ENCODE measurements at regions not wholly inside any gene's neighbourhood (a gene's known extent, or its start where the extent isn't known, plus 50 kb on each side); places are given as distances from the start of the nearest gene placed in this dataset.

- Histone ChIP-seq H3K36me3 (replicated peaks in 1 of 2; ENCODE audit: control insufficient read depth in 1 of 2, insufficient read depth in 2 of 2, low read length in 2 of 2) (peaks cover 0 to 14% of the 10 kb centered on the region in 2 experiments; a peak in 3 of 5 replicates), H3K4me3 (replicated peaks in 1 of 3; ENCODE audit: insufficient read depth in 1 of 3, low read depth in 2 of 3, low read length in 3 of 3) (peak overlapping the region in 1 of 3 experiments; percentile 38; a peak in 2 of 6 replicates), H3K27ac (ENCODE audit: extremely low read length, insufficient read depth, low read length) (peak overlapping the region; percentile 80), H3K27me3 (ENCODE audit: control insufficient read depth in 1 of 2, insufficient read depth in 2 of 2, low read length in 2 of 2) (no peaks in the 10 kb centered on the region), H3K9me3 (ENCODE audit: low read length) (no peaks in the 10 kb centered on the region), H3K9ac (ENCODE audit: insufficient read depth, low read depth, low read length) (peak overlapping the region; percentile 36), H3K4me1 (ENCODE audit: insufficient read depth, low read length) (peaks cover 45% of the 10 kb centered on the region), H3K79me2 (ENCODE audit: insufficient read depth, low read length) (no peaks in the 10 kb centered on the region), H2AFZ (ENCODE audit: low read length) (no peak overlapping the region), H4K20me1 (ENCODE audit: insufficient read depth, low read length) (no peaks in the 10 kb centered on the region), H3K4me2 (ENCODE audit: low read depth, low read length) (peak overlapping the region; percentile 66)
- CTCF ChIA-PET (ENCODE audit: low intra/inter-chr PET ratio, low total read pairs) = interaction anchor here (1.0 to 3.3 kb wide), 2 partner anchors 84 to 117 kb away, joined by 4 to 18 read pairs; no protein-coding TSS in a partner anchor
- BruUV-seq (replicated peaks) = no TSS peak
- peak; percentile 81 for DNase-seq (ENCODE audit: low spot score)
- ATAC-seq = peak; percentile 54
- POLR2A ChIA-PET = interaction anchor here (0.6 to 6.6 kb wide), 12 partner anchors 8 to 115 kb away, joined by 3 to 104 read pairs (median 11); partner anchors contain the start of genes GLRX5 and SYNE3
- intact Hi-C loops (cut with micrococcal nuclease; ENCODE audit: unreplicated experiment) (no loop called here), in situ Hi-C loops (cut with HindIII; ENCODE audit: extremely low pct_ligation_motif_present, low pct_unique_long_range_greater_than_20kb) (loop anchor here (5.0 kb wide), 1 partner anchor 88 kb away; no protein-coding TSS in a partner anchor)
- 38% methylated on average over 10 of the region's 16 CpGs for WGBS (ENCODE audit: low lambda C conversion rate)
- FAIRE-seq = peak; percentile 96
- TF ChIP-seq UBTF (CRISPR knock-in tag; IDR thresholded peaks at IDR 0.05) (peak; percentile 39; the same call in 1 of the 2 replicates), TCF7 (IDR thresholded peaks at IDR 0.05; ENCODE audit: low read depth) (peak; percentile 33; the same call in 1 of the 2 replicates), SP4 (CRISPR knock-in tag; IDR thresholded peaks at IDR 0.05) (no peak), ZBTB3 (CRISPR knock-in tag; IDR thresholded peaks at IDR 0.05; ENCODE audit: borderline replicate concordance, low read depth) (0 out of 2 replicates have a peak, but pooled peaks have one; percentile 36), ZNF619 (CRISPR knock-in tag; IDR thresholded peaks at IDR 0.05) (no peak), ZFX (CRISPR knock-in tag; IDR thresholded peaks at IDR 0.05; ENCODE audit: low read depth) (peak; percentile 34; the same call in 1 of the 2 replicates), ZEB1 (IDR thresholded peaks at IDR 0.05; ENCODE audit: insufficient replicate concordance, low read depth) (peak; percentile 94), ZNF556 (CRISPR knock-in tag; IDR thresholded peaks at IDR 0.05; ENCODE audit: borderline replicate concordance) (peak; percentile 58; the same call in 1 of the 2 replicates), MIER3 (CRISPR knock-in tag; IDR thresholded peaks at IDR 0.05; ENCODE audit: borderline replicate concordance) (peak; percentile 69; the same call in 1 of the 2 replicates), MLX (CRISPR knock-in tag; IDR thresholded peaks at IDR 0.05) (0 out of 2 replicates have a peak, but pooled peaks have one; percentile 61), ZNF329 (CRISPR knock-in tag; IDR thresholded peaks at IDR 0.05; ENCODE audit: low read depth) (no peak), MED1 (CRISPR knock-in tag; IDR thresholded peaks at IDR 0.05) (peak; percentile 93), NCOR1 (IDR thresholded peaks at IDR 0.05; ENCODE audit: borderline replicate concordance, low read length) (peak; percentile 85)
- TF ChIP-seq, protein P1, sequence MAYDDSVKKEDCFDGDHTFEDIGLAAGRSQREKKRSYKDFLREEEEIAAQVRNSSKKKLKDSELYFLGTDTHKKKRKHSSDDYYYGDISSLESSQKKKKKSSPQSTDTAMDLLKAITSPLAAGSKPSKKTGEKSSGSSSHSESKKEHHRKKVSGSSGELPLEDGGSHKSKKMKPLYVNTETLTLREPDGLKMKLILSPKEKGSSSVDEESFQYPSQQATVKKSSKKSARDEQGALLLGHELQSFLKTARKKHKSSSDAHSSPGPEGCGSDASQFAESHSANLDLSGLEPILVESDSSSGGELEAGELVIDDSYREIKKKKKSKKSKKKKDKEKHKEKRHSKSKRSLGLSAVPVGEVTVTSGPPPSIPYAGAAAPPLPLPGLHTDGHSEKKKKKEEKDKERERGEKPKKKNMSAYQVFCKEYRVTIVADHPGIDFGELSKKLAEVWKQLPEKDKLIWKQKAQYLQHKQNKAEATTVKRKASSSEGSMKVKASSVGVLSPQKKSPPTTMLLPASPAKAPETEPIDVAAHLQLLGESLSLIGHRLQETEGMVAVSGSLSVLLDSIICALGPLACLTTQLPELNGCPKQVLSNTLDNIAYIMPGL (CRISPR knock-in tag; IDR thresholded peaks at IDR 0.05; ENCODE audit: borderline replicate concordance in 1 of 2, low read depth in 1 of 2) = peak in 1 of 2 experiments; percentile 52; a peak in 1 of 4 replicates
- TF ChIP-seq, protein P2, sequence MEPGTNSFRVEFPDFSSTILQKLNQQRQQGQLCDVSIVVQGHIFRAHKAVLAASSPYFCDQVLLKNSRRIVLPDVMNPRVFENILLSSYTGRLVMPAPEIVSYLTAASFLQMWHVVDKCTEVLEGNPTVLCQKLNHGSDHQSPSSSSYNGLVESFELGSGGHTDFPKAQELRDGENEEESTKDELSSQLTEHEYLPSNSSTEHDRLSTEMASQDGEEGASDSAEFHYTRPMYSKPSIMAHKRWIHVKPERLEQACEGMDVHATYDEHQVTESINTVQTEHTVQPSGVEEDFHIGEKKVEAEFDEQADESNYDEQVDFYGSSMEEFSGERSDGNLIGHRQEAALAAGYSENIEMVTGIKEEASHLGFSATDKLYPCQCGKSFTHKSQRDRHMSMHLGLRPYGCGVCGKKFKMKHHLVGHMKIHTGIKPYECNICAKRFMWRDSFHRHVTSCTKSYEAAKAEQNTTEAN (CRISPR knock-in tag; conservative IDR thresholded peaks at IDR 0.05) = peak; percentile 65; the same call in 1 of the 2 replicates
Observed at GRCh38 chr14:95444132-95445129, 72.0 kb downstream of the SYNE3 start.

All from HepG2 (cell line).